SIG-M5 (cell line): ENCODE measurements at regions not wholly inside any gene's neighbourhood (a gene's known extent, or its start where the extent isn't known, plus 50 kb on each side); places are given as distances from the start of the nearest gene placed in this dataset.
"Not testable (repeated sequence)": the region's sequence is repeated elsewhere in the genome, so short reads cannot be mapped to it uniquely, and the experiment has no call there.

ENCODE experiments used
- DNase-seq: peaks from one replicate; lab custom pipeline; 2025; lab: John Stamatoyannopoulos, UW

GRCh38 chr9:86491468-86492266 lies 137.5 kb upstream of the TUT7 start:
- DNase-seq = no peak

- no peak for DNase-seq
Measured at GRCh38 chr9:86488794-86489193, 134.6 kb upstream of the TUT7 start.

- DNase-seq = no peak
Measured at GRCh38 chr9:86488345-86488744, 134.1 kb upstream of the TUT7 start.

GRCh38 chr9:86487838-86488233 lies 133.6 kb upstream of the TUT7 start:
- DNase-seq = no peak

GRCh38 chr9:86486891-86487837 lies 133.0 kb upstream of the TUT7 start:
- DNase-seq = peak; percentile 13

GRCh38 chr9:86485359-86485758 lies 131.1 kb upstream of the TUT7 start:
- DNase-seq = no peak

GRCh38 chr9:86483496-86483895 lies 129.3 kb upstream of the TUT7 start:
- no peak for DNase-seq

- DNase-seq = no peak
Measured at GRCh38 chr9:86481466-86481865, 127.3 kb upstream of the TUT7 start.

GRCh38 chr9:86475255-86475654 lies 121.0 kb upstream of the TUT7 start:
- not testable (repeated sequence) for DNase-seq

- DNase-seq = no peak
Measured at GRCh38 chr9:86471171-86471815, 117.1 kb upstream of the TUT7 start.

GRCh38 chr9:86470326-86470725 lies 116.1 kb upstream of the TUT7 start:
- no peak for DNase-seq

- DNase-seq = no peak
Measured at GRCh38 chr9:86469476-86470250, 115.5 kb upstream of the TUT7 start.

GRCh38 chr9:86464242-86464641 lies 110.0 kb upstream of the TUT7 start:
- no peak for DNase-seq

- DNase-seq = no peak
Measured at GRCh38 chr9:86460216-86461002, 106.2 kb upstream of the TUT7 start.

GRCh38 chr9:86459599-86460155 lies 105.5 kb upstream of the TUT7 start:
- no peak for DNase-seq

GRCh38 chr9:86459191-86459590 lies 105.0 kb upstream of the TUT7 start:
- no peak for DNase-seq

GRCh38 chr9:86458191-86458855 lies 104.1 kb upstream of the TUT7 start:
- DNase-seq = no peak

GRCh38 chr9:86456416-86456815 lies 102.2 kb upstream of the TUT7 start:
- no peak for DNase-seq

- no peak for DNase-seq
Measured at GRCh38 chr9:86454701-86455615, 100.7 kb upstream of the TUT7 start.
